Natural killer cell (primary cell): ENCODE measurements at regions not wholly inside any gene's neighbourhood (a gene's known extent, or its start where the extent isn't known, plus 50 kb on each side); places are given as distances from the start of the nearest gene placed in this dataset.

ENCODE experiments used
- ATAC-seq, 3 donors: fragments of 150-1000 bp in 2 of 3; fragments of 200-7000 bp in 1 of 3; cut with Tn5 transposase; 1 replicate in 1 of 3; 2 replicates in 2 of 3; pipeline ENCODE4 v1.10.0; 2021; ENCODE audit warnings: mild to moderate bottlenecking in 2 of 3, moderate library complexity in 2 of 3
- DNase-seq, 2 donors: peaks; one replicate each; pipeline versions ENCODE4 v3.0.0 to v3.0.0-alpha.2; 2013 to 2021; ENCODE audit warnings: mixed read lengths in 1 of 2
- H3K27ac ChIP-seq: one replicate; pipeline ENCODE4 v1.5.1; 2013; ENCODE audit warnings: mild to moderate bottlenecking, low read length
- H3K27me3 ChIP-seq: one replicate; pipeline ENCODE4 v1.6.1; 2013; ENCODE audit warnings: low read length; ENCODE audit not compliant: control insufficient read depth, insufficient read depth
- H3K36me3 ChIP-seq: one replicate; pipeline ENCODE4 v1.6.1; 2013; ENCODE audit warnings: low read length; ENCODE audit not compliant: control insufficient read depth, insufficient read depth
- H3K4me1 ChIP-seq: one replicate; pipeline ENCODE4 v1.6.1; 2013; ENCODE audit warnings: low read length; ENCODE audit not compliant: control insufficient read depth, insufficient read depth
- H3K4me3 ChIP-seq: one replicate; pipeline ENCODE4 v1.5.1; 2013; ENCODE audit warnings: low read length
- H3K9me3 ChIP-seq: one replicate; pipeline ENCODE4 v1.6.1; 2013; ENCODE audit warnings: low read length; ENCODE audit not compliant: control insufficient read depth, insufficient read depth
- H3K27ac Mint-ChIP-seq, 2 donors: one replicate each; pipeline ENCODE4 v1.8.0; 2022; ENCODE audit warnings: mild to moderate bottlenecking in 2 of 2, mixed read lengths in 2 of 2, moderate library complexity in 1 of 2
- H3K27me3 Mint-ChIP-seq, 2 donors: one replicate each; pipeline ENCODE4 v1.8.0; 2022; ENCODE audit warnings: low read depth in 2 of 2, mixed read lengths in 2 of 2
- H3K36me3 Mint-ChIP-seq: one replicate; pipeline ENCODE4 v1.8.0; 2022; ENCODE audit warnings: mixed read lengths
- H3K4me1 Mint-ChIP-seq, 2 donors: one replicate each; pipeline ENCODE4 v1.8.0; 2022; ENCODE audit warnings: mixed read lengths in 2 of 2
- H3K4me3 Mint-ChIP-seq: one replicate; pipeline ENCODE4 v1.8.0; 2022; ENCODE audit warnings: mild to moderate bottlenecking, moderate library complexity, mixed read lengths
- H3K9me3 Mint-ChIP-seq, 2 donors: one replicate each; pipeline ENCODE4 v1.8.0; 2022; ENCODE audit warnings: mixed read lengths in 2 of 2
- WGBS: methylation state at CpG from one replicate; pipeline ENCODE4 v1.1.7; 2013; ENCODE audit warnings: missing lambda C conversion rate; ENCODE audit not compliant: insufficient coverage; 5-methylcytosine and 5-hydroxymethylcytosine counted together
- intact Hi-C: fragments of 100-400 bp; cut with micrococcal nuclease; formaldehyde crosslinking; loops from one replicate; pipeline ENCODE4 v1.14.2; 2022
- TF ChIP-seq, protein P1 (sequence below): fragments of 200-600 bp; IDR thresholded peaks from one replicate; pipeline ENCODE4 v1.8.0; 2022; ENCODE audit warnings: antibody characterized with exemption

DNA sequence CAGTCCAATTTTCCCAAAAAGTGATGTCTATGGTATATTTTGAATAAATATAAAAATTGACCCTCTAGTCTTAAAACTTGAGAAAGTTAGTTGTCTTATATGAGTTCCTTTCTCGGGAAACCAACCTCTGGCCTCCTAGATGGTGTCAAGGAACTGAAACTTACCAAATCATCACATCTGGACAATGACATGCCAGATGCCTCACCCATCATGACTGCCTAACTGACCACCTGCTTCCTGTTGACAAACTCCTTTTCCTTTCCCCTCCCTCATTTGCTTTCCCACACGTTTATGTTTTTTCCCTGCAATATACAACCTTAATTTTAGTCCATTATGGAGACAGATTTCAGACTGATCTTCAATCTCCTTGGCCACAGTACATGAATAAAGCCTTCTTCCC, 731.0 kb downstream of the EPHA7 start:
- Mint-ChIP-seq H3K4me3 (no peak overlapping the region), H3K27me3 (no peaks in the 10 kb centered on the region), H3K4me1 (no peaks in the 10 kb centered on the region), H3K36me3 (no peaks in the 10 kb centered on the region), H3K9me3 (peaks cover 7 to 9% of the 10 kb centered on the region in 2 donors), H3K27ac (no peak overlapping the region)
- TF ChIP-seq, protein P1, sequence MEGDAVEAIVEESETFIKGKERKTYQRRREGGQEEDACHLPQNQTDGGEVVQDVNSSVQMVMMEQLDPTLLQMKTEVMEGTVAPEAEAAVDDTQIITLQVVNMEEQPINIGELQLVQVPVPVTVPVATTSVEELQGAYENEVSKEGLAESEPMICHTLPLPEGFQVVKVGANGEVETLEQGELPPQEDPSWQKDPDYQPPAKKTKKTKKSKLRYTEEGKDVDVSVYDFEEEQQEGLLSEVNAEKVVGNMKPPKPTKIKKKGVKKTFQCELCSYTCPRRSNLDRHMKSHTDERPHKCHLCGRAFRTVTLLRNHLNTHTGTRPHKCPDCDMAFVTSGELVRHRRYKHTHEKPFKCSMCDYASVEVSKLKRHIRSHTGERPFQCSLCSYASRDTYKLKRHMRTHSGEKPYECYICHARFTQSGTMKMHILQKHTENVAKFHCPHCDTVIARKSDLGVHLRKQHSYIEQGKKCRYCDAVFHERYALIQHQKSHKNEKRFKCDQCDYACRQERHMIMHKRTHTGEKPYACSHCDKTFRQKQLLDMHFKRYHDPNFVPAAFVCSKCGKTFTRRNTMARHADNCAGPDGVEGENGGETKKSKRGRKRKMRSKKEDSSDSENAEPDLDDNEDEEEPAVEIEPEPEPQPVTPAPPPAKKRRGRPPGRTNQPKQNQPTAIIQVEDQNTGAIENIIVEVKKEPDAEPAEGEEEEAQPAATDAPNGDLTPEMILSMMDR, result no peak
- WGBS, result 35% methylated on average over 2 of the region's 2 CpGs
- DNase-seq (no peak), ATAC-seq (no peak)
- H3K9me3 ChIP-seq, result peaks cover 2% of the 10 kb centered on the region
- H3K27me3 ChIP-seq, result no peaks in the 10 kb centered on the region
- H3K4me1 ChIP-seq, result no peaks in the 10 kb centered on the region
- no peak overlapping the region for H3K4me3 ChIP-seq
- no peaks in the 10 kb centered on the region for H3K36me3 ChIP-seq
- no peak overlapping the region for H3K27ac ChIP-seq
- intact Hi-C loops, result no loop called here

DNA sequence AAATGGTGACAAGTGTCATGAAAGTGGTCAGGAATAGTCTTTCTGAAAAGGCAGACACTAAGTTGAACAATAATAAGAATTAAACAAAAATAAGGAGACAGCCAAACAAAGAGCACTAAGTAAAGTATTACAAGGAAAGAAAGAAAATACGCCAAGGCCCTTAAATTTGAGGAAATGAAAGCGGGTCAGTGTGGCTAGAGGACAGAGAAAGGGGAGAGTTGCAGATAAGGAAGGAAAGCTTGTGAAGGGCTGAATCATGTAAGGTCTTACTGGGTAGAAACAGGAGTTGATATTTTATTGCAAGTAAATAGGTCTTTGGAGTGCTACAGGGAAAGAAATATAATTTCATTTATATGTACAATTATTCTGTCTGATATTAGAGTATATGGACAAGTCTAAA, 732.1 kb downstream of the EPHA7 start:
- H3K27me3 Mint-ChIP-seq, result no peaks in the 10 kb centered on the region
- no peaks in the 10 kb centered on the region for H3K4me1 Mint-ChIP-seq
- TF ChIP-seq, protein P1, result no peak
- H3K4me3 Mint-ChIP-seq, result no peak overlapping the region
- H3K27ac Mint-ChIP-seq, result no peak overlapping the region
- no peak for ATAC-seq
- intact Hi-C loops, result no loop called here
- peaks cover 2% of the 10 kb centered on the region for H3K9me3 ChIP-seq
- H3K9me3 Mint-ChIP-seq, result peaks cover 8 to 9% of the 10 kb centered on the region in 2 donors
- H3K36me3 Mint-ChIP-seq, result no peaks in the 10 kb centered on the region
- H3K27me3 ChIP-seq, result no peaks in the 10 kb centered on the region
- no peaks in the 10 kb centered on the region for H3K4me1 ChIP-seq
- H3K36me3 ChIP-seq, result no peaks in the 10 kb centered on the region
- H3K4me3 ChIP-seq, result no peak overlapping the region
- no peak for DNase-seq
- 68% methylated on average over 2 of the region's 2 CpGs for WGBS
- H3K27ac ChIP-seq, result no peak overlapping the region

DNA sequence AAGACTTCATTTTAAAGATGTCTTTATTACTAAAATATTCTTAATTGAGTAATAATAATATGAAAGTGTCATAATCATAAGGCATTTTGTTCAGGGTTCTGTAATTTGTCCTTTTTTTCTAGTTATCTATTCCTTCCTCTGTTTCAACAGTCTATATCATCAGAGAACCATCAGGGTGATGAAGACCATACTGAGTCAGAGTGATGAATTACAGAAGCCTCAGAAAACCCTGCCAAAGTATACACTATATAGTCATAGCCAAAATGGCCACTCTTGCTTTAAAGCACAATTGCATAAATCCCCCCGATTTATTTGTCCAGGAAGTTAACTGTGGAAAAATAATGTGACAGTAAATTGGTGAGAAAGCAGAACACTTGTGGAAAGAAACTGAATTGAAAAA, 735.0 kb downstream of the EPHA7 start:
- TF ChIP-seq, protein P1, result no peak
- peaks cover 6 to 9% of the 10 kb centered on the region in 2 donors for H3K9me3 Mint-ChIP-seq
- DNase-seq, result no peak

DNA sequence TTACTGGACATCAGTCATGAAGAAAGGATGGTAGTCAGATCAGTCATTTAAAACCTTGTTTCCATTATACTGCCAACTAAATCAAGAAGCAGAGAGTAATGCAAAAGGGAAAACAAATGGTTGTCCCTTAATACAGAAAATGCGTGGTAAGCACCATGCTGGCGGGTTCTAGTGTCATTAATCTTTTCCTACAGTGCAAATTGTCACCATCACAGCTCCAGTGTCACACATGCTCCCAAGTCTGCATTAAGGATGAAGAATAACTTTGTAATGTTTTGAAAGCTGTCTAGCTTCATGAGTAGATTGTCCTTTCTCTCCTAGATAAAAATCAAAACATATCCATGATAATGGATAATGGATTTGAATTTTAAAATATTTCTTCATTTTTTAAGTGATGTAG, 735.6 kb downstream of the EPHA7 start:
- H3K27me3 ChIP-seq, result no peaks in the 10 kb centered on the region
- TF ChIP-seq, protein P1, result no peak
- intact Hi-C loops, result no loop called here
- no peak overlapping the region for H3K4me3 ChIP-seq
- no peaks in the 10 kb centered on the region for H3K4me1 ChIP-seq
- DNase-seq, result no peak
- H3K36me3 Mint-ChIP-seq, result no peaks in the 10 kb centered on the region
- ATAC-seq, result no peak
- no peak overlapping the region for H3K27ac Mint-ChIP-seq
- H3K4me3 Mint-ChIP-seq, result no peak overlapping the region
- 76% methylated on average over 2 of the region's 2 CpGs for WGBS
- peaks cover 6 to 9% of the 10 kb centered on the region in 2 donors for H3K9me3 Mint-ChIP-seq
- no peaks in the 10 kb centered on the region for H3K36me3 ChIP-seq
- no peaks in the 10 kb centered on the region for H3K9me3 ChIP-seq
- no peaks in the 10 kb centered on the region for H3K27me3 Mint-ChIP-seq
- H3K4me1 Mint-ChIP-seq, result no peaks in the 10 kb centered on the region
- H3K27ac ChIP-seq, result no peak overlapping the region

More for the DNA sequence above, 735.0 kb downstream of the EPHA7 start:
- Histone ChIP-seq H3K4me1 (no peaks in the 10 kb centered on the region), H3K27ac (no peak overlapping the region), H3K27me3 (no peaks in the 10 kb centered on the region), H3K4me3 (no peak overlapping the region), H3K9me3 (peaks cover 2% of the 10 kb centered on the region), H3K36me3 (no peaks in the 10 kb centered on the region)
- WGBS, result 86% methylated on average over 1 of the region's 1 CpG
- Mint-ChIP-seq H3K27me3 (no peaks in the 10 kb centered on the region), H3K4me1 (no peaks in the 10 kb centered on the region), H3K27ac (no peak overlapping the region), H3K36me3 (no peaks in the 10 kb centered on the region), H3K4me3 (no peak overlapping the region)
- no peak for ATAC-seq
- intact Hi-C loops, result no loop called here
